ENCODE measurements at regions not wholly inside any gene's neighbourhood (a gene's known extent, or its start where the extent isn't known, plus 50 kb on each side); places are given as distances from the start of the nearest gene placed in this dataset.

GRCh38 chr1:228927946-228928898, 192.9 kb downstream of the RHOU start (continued):
- TF ChIP-seq, protein P1, sequence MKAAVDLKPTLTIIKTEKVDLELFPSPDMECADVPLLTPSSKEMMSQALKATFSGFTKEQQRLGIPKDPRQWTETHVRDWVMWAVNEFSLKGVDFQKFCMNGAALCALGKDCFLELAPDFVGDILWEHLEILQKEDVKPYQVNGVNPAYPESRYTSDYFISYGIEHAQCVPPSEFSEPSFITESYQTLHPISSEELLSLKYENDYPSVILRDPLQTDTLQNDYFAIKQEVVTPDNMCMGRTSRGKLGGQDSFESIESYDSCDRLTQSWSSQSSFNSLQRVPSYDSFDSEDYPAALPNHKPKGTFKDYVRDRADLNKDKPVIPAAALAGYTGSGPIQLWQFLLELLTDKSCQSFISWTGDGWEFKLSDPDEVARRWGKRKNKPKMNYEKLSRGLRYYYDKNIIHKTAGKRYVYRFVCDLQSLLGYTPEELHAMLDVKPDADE (IDR thresholded peaks at IDR 0.05), result no peak

DNA sequence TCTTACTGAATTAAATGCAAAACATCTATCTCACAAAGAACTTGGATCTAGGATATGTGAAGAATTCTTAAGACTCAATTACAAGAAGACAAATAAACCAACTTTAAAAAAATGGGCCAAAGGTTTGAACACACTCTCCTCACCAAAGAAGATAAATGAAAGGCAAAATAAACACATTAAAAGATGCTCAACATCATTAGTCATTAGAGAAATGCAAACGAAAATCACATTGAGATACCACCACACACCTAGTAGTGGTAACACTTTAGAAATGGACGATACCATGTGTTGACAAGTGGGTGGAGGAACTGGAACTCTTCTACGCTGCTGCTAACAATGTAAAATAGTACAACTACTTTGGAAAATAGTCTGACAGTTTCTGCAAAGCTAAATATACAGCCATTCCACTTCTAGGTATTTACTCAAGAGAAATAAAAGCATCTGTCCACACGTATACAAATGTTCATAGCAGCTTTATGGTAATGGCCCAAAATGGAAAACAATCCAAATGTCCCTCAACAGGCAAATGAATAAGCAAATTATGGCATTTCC, 194.3 kb downstream of the RHOU start:
- peaks cover 8% of the 10 kb centered on the region for H3K36me3 Mint-ChIP-seq (ENCODE audit: low read depth)
- H3K4me1 Mint-ChIP-seq, result peaks cover 3% of the 10 kb centered on the region; the same call in 2 of the 3 replicates
- no peak overlapping the region for H3K27ac Mint-ChIP-seq
- no peak overlapping the region for H3K27ac ChIP-seq (ENCODE audit: low read depth)
- no peaks in the 10 kb centered on the region for H3K79me2 ChIP-seq (replicated peaks; ENCODE audit: insufficient read depth)
- H3K36me3 ChIP-seq (ENCODE audit: insufficient read depth), result no peaks in the 10 kb centered on the region
- H3K9me2 ChIP-seq (ENCODE audit: insufficient read depth), result 0 out of 2 replicates have a peak, but pooled peaks cover 9% of the 10 kb centered on the region
- ATAC-seq (no peak), DNase-seq (ENCODE audit: low spot score) (no peak)
- H3K9me3 Mint-ChIP-seq, result peaks cover 20% of the 10 kb centered on the region
- no peak overlapping the region for H3K4me3 Mint-ChIP-seq
- no peaks in the 10 kb centered on the region for H4K20me1 ChIP-seq (replicated peaks; ENCODE audit: insufficient read depth)
- no peaks in the 10 kb centered on the region for H3K4me1 ChIP-seq (ENCODE audit: insufficient read depth)
- no peak overlapping the region for H2AFZ ChIP-seq
- no peaks in the 10 kb centered on the region for H3F3A ChIP-seq (replicated peaks; ENCODE audit: low read depth)
- peaks cover 8% of the 10 kb centered on the region for H3K27me3 Mint-ChIP-seq (ENCODE audit: insufficient read depth, low read depth, poor library complexity)
- no peaks in the 10 kb centered on the region for H3K27me3 ChIP-seq (ENCODE audit: insufficient read depth)
- H3K4me2 ChIP-seq, result no peak overlapping the region
- no peak overlapping the region for H3K4me3 ChIP-seq
- TF ChIP-seq EZH2 (IDR thresholded peaks at IDR 0.05; ENCODE audit: low read depth, unreplicated experiment), result no peak
- TF ChIP-seq EZH2phosphoT487 (IDR thresholded peaks at IDR 0.05; ENCODE audit: unreplicated experiment), result no peak
- no peak for TF ChIP-seq STAT1 (IDR thresholded peaks at IDR 0.05; ENCODE audit: unreplicated experiment)
- TF ChIP-seq, protein P2, sequence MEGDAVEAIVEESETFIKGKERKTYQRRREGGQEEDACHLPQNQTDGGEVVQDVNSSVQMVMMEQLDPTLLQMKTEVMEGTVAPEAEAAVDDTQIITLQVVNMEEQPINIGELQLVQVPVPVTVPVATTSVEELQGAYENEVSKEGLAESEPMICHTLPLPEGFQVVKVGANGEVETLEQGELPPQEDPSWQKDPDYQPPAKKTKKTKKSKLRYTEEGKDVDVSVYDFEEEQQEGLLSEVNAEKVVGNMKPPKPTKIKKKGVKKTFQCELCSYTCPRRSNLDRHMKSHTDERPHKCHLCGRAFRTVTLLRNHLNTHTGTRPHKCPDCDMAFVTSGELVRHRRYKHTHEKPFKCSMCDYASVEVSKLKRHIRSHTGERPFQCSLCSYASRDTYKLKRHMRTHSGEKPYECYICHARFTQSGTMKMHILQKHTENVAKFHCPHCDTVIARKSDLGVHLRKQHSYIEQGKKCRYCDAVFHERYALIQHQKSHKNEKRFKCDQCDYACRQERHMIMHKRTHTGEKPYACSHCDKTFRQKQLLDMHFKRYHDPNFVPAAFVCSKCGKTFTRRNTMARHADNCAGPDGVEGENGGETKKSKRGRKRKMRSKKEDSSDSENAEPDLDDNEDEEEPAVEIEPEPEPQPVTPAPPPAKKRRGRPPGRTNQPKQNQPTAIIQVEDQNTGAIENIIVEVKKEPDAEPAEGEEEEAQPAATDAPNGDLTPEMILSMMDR (conservative IDR thresholded peaks at IDR 0.05; ENCODE audit: low read depth in 2 of 2), result no peak
- no peak for TF ChIP-seq JUNB (IDR thresholded peaks at IDR 0.05; ENCODE audit: unreplicated experiment)
- no peak for TF ChIP-seq REST (IDR thresholded peaks at IDR 0.05; ENCODE audit: unreplicated experiment)
- no peak for TF ChIP-seq CREB1 (CRISPR knock-in tag; IDR thresholded peaks at IDR 0.05; ENCODE audit: low read depth)
- no peak for TF ChIP-seq ZNF114 (CRISPR knock-in tag; IDR thresholded peaks at IDR 0.05)
- no peak for TF ChIP-seq ZNF331 (CRISPR knock-in tag; IDR thresholded peaks at IDR 0.05; ENCODE audit: low read depth)
- TF ChIP-seq, protein P1 (IDR thresholded peaks at IDR 0.05), result no peak

Measured in GM23338 (cell line).